A549 (cell line): ENCODE measurements at regions not wholly inside any gene's neighbourhood (a gene's known extent, or its start where the extent isn't known, plus 50 kb on each side); places are given as distances from the start of the nearest gene placed in this dataset.

ENCODE experiments used
- CHD4 ChIP-seq: fragments of 200-600 bp; sonication (generic); IDR thresholded peaks from 2 replicates; pipeline ENCODE4 v1.6.1; 2016; ENCODE audit warnings: antibody characterized with exemption, mild to moderate bottlenecking, borderline replicate concordance
- CTCF ChIP-seq: fragments of >200 bp; sonication (Bioruptor Twin); formaldehyde crosslinking; IDR thresholded peaks from 3 replicates; pipeline ENCODE4 v1.5.1; 2016
- ELK1 ChIP-seq: fragments of 150-350 bp; IDR thresholded peaks from 2 replicates; pipeline ENCODE4 v1.6.1; 2014; ENCODE audit warnings: low read depth, mild to moderate bottlenecking, low read length
- JUNB ChIP-seq: fragments of >200 bp; sonication (Bioruptor Twin); formaldehyde crosslinking; IDR thresholded peaks from 2 replicates; pipeline ENCODE4 v1.6.1; 2016
- MAFK ChIP-seq: fragments of 450-650 bp; IDR thresholded peaks from 2 replicates; pipeline ENCODE4 v1.6.1; 2014; ENCODE audit not compliant: partially characterized antibody
- MAZ ChIP-seq: fragments of 150-350 bp; IDR thresholded peaks from 2 replicates; pipeline ENCODE4 v1.6.1; 2014; ENCODE audit warnings: antibody characterized with exemption, low read depth, low read length, borderline replicate concordance
- PBX3 ChIP-seq: IDR thresholded peaks from 2 replicates; pipeline ENCODE4 v1.6.1; 2012
- POLR2A ChIP-seq: IDR thresholded peaks from 2 replicates; pipeline ENCODE4 v1.6.1; 2012; ENCODE audit warnings: mild to moderate bottlenecking, low read length
- REST ChIP-seq: fragments of 200-600 bp; sonication (generic); IDR thresholded peaks from 2 replicates; pipeline ENCODE4 v1.6.1; 2016; ENCODE audit warnings: antibody characterized with exemption, mild to moderate bottlenecking, moderate library complexity
- SMC3 ChIP-seq: fragments of >200 bp; sonication (Bioruptor Twin); formaldehyde crosslinking; IDR thresholded peaks from 3 replicates; pipeline ENCODE4 v1.6.1; 2018; ENCODE audit warnings: inconsistent platforms

DNA sequence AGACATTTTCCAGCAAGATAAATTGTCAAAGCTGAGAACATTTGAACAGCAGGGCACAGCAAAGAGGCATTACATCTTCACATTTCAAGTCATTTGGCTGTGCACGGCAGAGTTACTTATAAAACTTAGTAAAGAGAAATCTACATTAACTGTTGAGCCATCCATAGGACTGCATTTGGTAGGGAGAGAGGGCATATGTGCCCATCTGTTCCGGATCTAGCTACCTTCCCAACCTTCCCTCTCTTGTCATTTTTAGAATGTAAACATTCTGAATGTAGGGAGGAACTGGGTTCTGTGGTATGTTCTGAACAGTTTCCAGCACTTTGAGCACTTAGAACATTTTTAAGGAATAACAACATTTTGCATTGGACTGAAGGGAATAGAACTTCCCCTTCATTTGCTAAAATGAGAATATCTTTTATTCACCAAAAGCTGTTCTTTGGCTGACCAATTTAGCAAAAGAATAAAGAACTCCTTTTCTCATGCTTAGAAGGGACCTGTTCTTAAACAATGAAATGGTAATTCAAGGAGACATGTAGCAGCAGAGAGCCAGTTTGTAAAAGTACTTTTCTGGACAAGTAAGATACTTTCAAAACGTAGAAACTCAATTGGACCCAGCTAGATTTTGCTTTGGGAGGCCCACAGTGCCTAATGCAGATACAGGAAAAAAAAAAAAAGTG lies 104.4 kb downstream of the CETN3 start:
- TF ChIP-seq CTCF (no peak), CHD4 (no peak), PBX3 (no peak), REST (no peak), SMC3 (no peak), POLR2A (no peak), JUNB (no peak), MAFK (no peak), ELK1 (no peak), MAZ (no peak)
